ENCODE measurements at regions not wholly inside any gene's neighbourhood (a gene's known extent, or its start where the extent isn't known, plus 50 kb on each side); places are given as distances from the start of the nearest gene placed in this dataset.
"Not testable (repeated sequence)": the region's sequence is repeated elsewhere in the genome, so short reads cannot be mapped to it uniquely, and the experiment has no call there.

GRCh38 chr3:16072420-16073110 lies 101.9 kb upstream of the GALNT15 start:
- DNase-seq (ENCODE audit: extremely low read depth in 1 of 2, low read depth in 1 of 2), result no peak

- no peak for DNase-seq (ENCODE audit: extremely low read depth in 1 of 2, low read depth in 1 of 2)
Measured at GRCh38 chr3:16073203-16073602, 101.3 kb upstream of the GALNT15 start.

- not testable (repeated sequence) for DNase-seq (ENCODE audit: extremely low read depth in 1 of 2, low read depth in 1 of 2)
Measured at GRCh38 chr3:16073990-16074671, 100.3 kb upstream of the GALNT15 start.

- DNase-seq (ENCODE audit: extremely low read depth in 1 of 2, low read depth in 1 of 2), result no peak
Measured at GRCh38 chr3:16075647-16076046, 98.8 kb upstream of the GALNT15 start.

- DNase-seq (ENCODE audit: extremely low read depth in 1 of 2, low read depth in 1 of 2), result no peak
Measured at GRCh38 chr3:16076564-16076963, 97.9 kb upstream of the GALNT15 start.

- not testable (repeated sequence) for DNase-seq (ENCODE audit: extremely low read depth in 1 of 2, low read depth in 1 of 2)
Measured at GRCh38 chr3:16077146-16077545, 97.3 kb upstream of the GALNT15 start.

GRCh38 chr3:16077681-16078080 lies 96.8 kb upstream of the GALNT15 start:
- not testable (repeated sequence) for DNase-seq (ENCODE audit: extremely low read depth in 1 of 2, low read depth in 1 of 2)

- no peak for DNase-seq (ENCODE audit: extremely low read depth in 1 of 2, low read depth in 1 of 2)
Measured at GRCh38 chr3:16079519-16079918, 95.0 kb upstream of the GALNT15 start.

GRCh38 chr3:16081661-16082060 lies 92.8 kb upstream of the GALNT15 start:
- DNase-seq (ENCODE audit: extremely low read depth in 1 of 2, low read depth in 1 of 2), result no peak

GRCh38 chr3:16084887-16085286 lies 89.6 kb upstream of the GALNT15 start:
- DNase-seq (ENCODE audit: extremely low read depth in 1 of 2, low read depth in 1 of 2), result no peak

- DNase-seq (ENCODE audit: extremely low read depth in 1 of 2, low read depth in 1 of 2), result no peak
Measured at GRCh38 chr3:16085410-16085809, 89.1 kb upstream of the GALNT15 start.

GRCh38 chr3:16085884-16086608 lies 88.4 kb upstream of the GALNT15 start:
- DNase-seq (ENCODE audit: extremely low read depth in 1 of 2, low read depth in 1 of 2), result no peak

GRCh38 chr3:16086690-16087089 lies 87.8 kb upstream of the GALNT15 start:
- DNase-seq (ENCODE audit: extremely low read depth in 1 of 2, low read depth in 1 of 2), result no peak

GRCh38 chr3:16088496-16088895 lies 86.0 kb upstream of the GALNT15 start:
- DNase-seq (ENCODE audit: extremely low read depth in 1 of 2, low read depth in 1 of 2), result no peak

GRCh38 chr3:16089521-16089920 lies 85.0 kb upstream of the GALNT15 start:
- DNase-seq (ENCODE audit: extremely low read depth in 1 of 2, low read depth in 1 of 2), result no peak

- DNase-seq (ENCODE audit: extremely low read depth in 1 of 2, low read depth in 1 of 2), result no peak
Measured at GRCh38 chr3:16090024-16090423, 84.5 kb upstream of the GALNT15 start.

- DNase-seq (ENCODE audit: extremely low read depth in 1 of 2, low read depth in 1 of 2), result no peak
Measured at GRCh38 chr3:16090706-16091105, 83.8 kb upstream of the GALNT15 start.

- DNase-seq (ENCODE audit: extremely low read depth in 1 of 2, low read depth in 1 of 2), result no peak
Measured at GRCh38 chr3:16092923-16093322, 81.6 kb upstream of the GALNT15 start.

GRCh38 chr3:16101295-16102186 lies 72.9 kb upstream of the GALNT15 start:
- DNase-seq (ENCODE audit: extremely low read depth in 1 of 2, low read depth in 1 of 2), result no peak

GRCh38 chr3:16102187-16102561 lies 72.3 kb upstream of the GALNT15 start:
- no peak for DNase-seq (ENCODE audit: extremely low read depth in 1 of 2, low read depth in 1 of 2)

GRCh38 chr3:16102905-16103364 lies 71.5 kb upstream of the GALNT15 start:
- DNase-seq (ENCODE audit: extremely low read depth in 1 of 2, low read depth in 1 of 2), result no peak

Measured in activated CD8-positive, alpha-beta memory T cell treated with anti-CD3 and anti-CD28 coated beads for 1 hour (primary cell).